NB4 (cell line): ENCODE measurements at regions not wholly inside any gene's neighbourhood (a gene's known extent, or its start where the extent isn't known, plus 50 kb on each side); places are given as distances from the start of the nearest gene placed in this dataset.

Source experiments
- POLR2A ChIP-seq: IDR thresholded peaks from 2 replicates; pipeline ENCODE4 v1.6.1; 2011; ENCODE audit warnings: mild to moderate bottlenecking; ENCODE audit not compliant: insufficient read length; ENCODE audit errors: extremely low read depth
- TF ChIP-seq, protein P1 (sequence below): IDR thresholded peaks from one replicate; pipeline ENCODE4 v1.5.1; 2012; ENCODE audit warnings: low read depth, low read length

GRCh38 chr9:85269811-85270210 lies 471.9 kb downstream of the AGTPBP1 start:
- TF ChIP-seq, protein P1, sequence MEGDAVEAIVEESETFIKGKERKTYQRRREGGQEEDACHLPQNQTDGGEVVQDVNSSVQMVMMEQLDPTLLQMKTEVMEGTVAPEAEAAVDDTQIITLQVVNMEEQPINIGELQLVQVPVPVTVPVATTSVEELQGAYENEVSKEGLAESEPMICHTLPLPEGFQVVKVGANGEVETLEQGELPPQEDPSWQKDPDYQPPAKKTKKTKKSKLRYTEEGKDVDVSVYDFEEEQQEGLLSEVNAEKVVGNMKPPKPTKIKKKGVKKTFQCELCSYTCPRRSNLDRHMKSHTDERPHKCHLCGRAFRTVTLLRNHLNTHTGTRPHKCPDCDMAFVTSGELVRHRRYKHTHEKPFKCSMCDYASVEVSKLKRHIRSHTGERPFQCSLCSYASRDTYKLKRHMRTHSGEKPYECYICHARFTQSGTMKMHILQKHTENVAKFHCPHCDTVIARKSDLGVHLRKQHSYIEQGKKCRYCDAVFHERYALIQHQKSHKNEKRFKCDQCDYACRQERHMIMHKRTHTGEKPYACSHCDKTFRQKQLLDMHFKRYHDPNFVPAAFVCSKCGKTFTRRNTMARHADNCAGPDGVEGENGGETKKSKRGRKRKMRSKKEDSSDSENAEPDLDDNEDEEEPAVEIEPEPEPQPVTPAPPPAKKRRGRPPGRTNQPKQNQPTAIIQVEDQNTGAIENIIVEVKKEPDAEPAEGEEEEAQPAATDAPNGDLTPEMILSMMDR = no peak
- TF ChIP-seq POLR2A = no peak
